Sigmoid colon (tissue), 6 donors: ENCODE measurements at regions not wholly inside any gene's neighbourhood (a gene's known extent, or its start where the extent isn't known, plus 50 kb on each side); places are given as distances from the start of the nearest gene placed in this dataset.

Experiments used
- DNase-seq: peaks from one replicate; pipeline ENCODE4 v3.0.0-alpha.2; 2019
- H3K27ac ChIP-seq, 4 donors: fragments of 200-600 bp; sonication (generic); one replicate each; pipeline ENCODE4 v1.5.1; 2016 to 2019; ENCODE audit warnings: mild to moderate bottlenecking in 1 of 4
- H3K27me3 ChIP-seq, 3 donors: fragments of 200-600 bp; sonication (generic); one replicate each; pipeline ENCODE4 v1.5.1; 2019; ENCODE audit warnings: mild to moderate bottlenecking in 1 of 3
- H3K36me3 ChIP-seq, 4 donors: fragments of 200-600 bp; sonication (generic); one replicate each; pipeline ENCODE4 v1.5.1; 2016 to 2019
- H3K4me1 ChIP-seq, 4 donors: fragments of 200-600 bp; sonication (generic); one replicate each; pipeline ENCODE4 v1.5.1; 2017 to 2019
- H3K4me3 ChIP-seq, 4 donors: fragments of 200-600 bp; sonication (generic); one replicate each; pipeline ENCODE4 v1.5.1; 2017 to 2019; ENCODE audit warnings: mild to moderate bottlenecking in 2 of 4, moderate library complexity in 1 of 4
- H3K9me3 ChIP-seq, 4 donors: fragments of 200-600 bp in 3 of 4; sonication (generic) in 3 of 4; one replicate each; pipeline versions ENCODE4 v1.5.1 to v1.6.1; 2013 to 2019
- CTCF ChIP-seq, 4 experiments: fragments of 450-650 bp in 3 of 4; fragments of 200-600 bp in 1 of 4; IDR thresholded peaks; one replicate each; pipeline ENCODE4 v1.5.1; 2016 to 2019; ENCODE audit warnings: antibody characterized with exemption in 4 of 4, mild to moderate bottlenecking in 3 of 4, moderate library complexity in 2 of 4
- EP300 ChIP-seq, 4 donors: sonication (generic); formaldehyde crosslinking; IDR thresholded peaks; one replicate each; pipeline ENCODE4 v1.6.1; 2017; ENCODE audit warnings: antibody characterized with exemption in 4 of 4
- POLR2A ChIP-seq, 2 donors: fragments of 450-650 bp; IDR thresholded peaks; one replicate each; pipeline ENCODE4 v1.6.1; 2016; ENCODE audit warnings: antibody characterized with exemption in 2 of 2, mild to moderate bottlenecking in 2 of 2, moderate library complexity in 2 of 2
- POLR2AphosphoS5 ChIP-seq, 4 donors: sonication (generic); formaldehyde crosslinking; IDR thresholded peaks; one replicate each; pipeline ENCODE4 v1.6.1; 2017; ENCODE audit warnings: antibody characterized with exemption in 4 of 4
- WGBS, 2 donors: extraction: QIAGEN DNeasy Blood & Tissue Kit; methylation state at CpG; one replicate each; pipeline ENCODE4 v1.1.7; 2013; 5-methylcytosine and 5-hydroxymethylcytosine counted together
- intact Hi-C: fragments of 100-400 bp; cut with DNase I; formaldehyde crosslinking; loops from one replicate; pipeline ENCODE4 v1.15.1; 2023
- donor health status: healthy with polysubstance abuse.
- donor health status: healthy.

GRCh38 chr7:131889572-131890150 is 333.2 kb upstream of the PODXL start:
- H3K4me3 ChIP-seq: no peak overlapping the region
- intact Hi-C loops: no loop called here
- no peak for DNase-seq
- no peak for TF ChIP-seq CTCF (IDR thresholded peaks at IDR 0.05)
- TF ChIP-seq POLR2AphosphoS5 (IDR thresholded peaks at IDR 0.05): no peak
- TF ChIP-seq POLR2A (IDR thresholded peaks at IDR 0.05): no peak
- TF ChIP-seq EP300 (IDR thresholded peaks at IDR 0.05): no peak
- WGBS, 2 donors: 87 to 94% methylated on average over 4 of the region's 4 CpGs
- H3K9me3 ChIP-seq: peaks cover 0 to 5% (median 0%) of the 10 kb centered on the region in 4 donors
- H3K36me3 ChIP-seq: no peaks in the 10 kb centered on the region
- H3K27me3 ChIP-seq: no peaks in the 10 kb centered on the region
- no peak overlapping the region for H3K27ac ChIP-seq
- H3K4me1 ChIP-seq: no peaks in the 10 kb centered on the region

GRCh38 chr7:131883769-131884168 is 327.3 kb upstream of the PODXL start:
- Histone ChIP-seq H3K27ac (no peak overlapping the region), H3K9me3 (peaks cover 0 to 5% (median 0%) of the 10 kb centered on the region in 4 donors), H3K27me3 (no peaks in the 10 kb centered on the region), H3K4me1 (no peaks in the 10 kb centered on the region), H3K4me3 (no peak overlapping the region), H3K36me3 (no peaks in the 10 kb centered on the region)
- intact Hi-C loops: no loop called here
- DNase-seq: no peak
- WGBS, 2 donors: 77 to 84% methylated on average over 2 of the region's 2 CpGs
- no peak for TF ChIP-seq POLR2A (IDR thresholded peaks at IDR 0.05)
- no peak for TF ChIP-seq POLR2AphosphoS5 (IDR thresholded peaks at IDR 0.05)
- no peak for TF ChIP-seq CTCF (IDR thresholded peaks at IDR 0.05)
- no peak for TF ChIP-seq EP300 (IDR thresholded peaks at IDR 0.05)

GRCh38 chr7:131883196-131883595 is 326.8 kb upstream of the PODXL start:
- intact Hi-C loops: no loop called here
- 86 to 87% methylated on average over 8 of the region's 8 CpGs for WGBS, 2 donors
- Histone ChIP-seq H3K27ac (no peak overlapping the region), H3K9me3 (peaks cover 0 to 5% (median 0%) of the 10 kb centered on the region in 4 donors), H3K4me1 (no peaks in the 10 kb centered on the region), H3K4me3 (no peak overlapping the region), H3K27me3 (no peaks in the 10 kb centered on the region), H3K36me3 (no peaks in the 10 kb centered on the region)
- no peak for DNase-seq
- TF ChIP-seq EP300 (IDR thresholded peaks at IDR 0.05): no peak

GRCh38 chr7:131882321-131882720 is 325.9 kb upstream of the PODXL start:
- no peak for DNase-seq
- TF ChIP-seq POLR2AphosphoS5 (IDR thresholded peaks at IDR 0.05) (no peak), EP300 (IDR thresholded peaks at IDR 0.05) (no peak), CTCF (IDR thresholded peaks at IDR 0.05) (no peak), POLR2A (IDR thresholded peaks at IDR 0.05) (no peak)
- Histone ChIP-seq H3K27me3 (no peaks in the 10 kb centered on the region), H3K36me3 (no peaks in the 10 kb centered on the region), H3K4me1 (no peaks in the 10 kb centered on the region), H3K27ac (no peak overlapping the region), H3K4me3 (no peak overlapping the region), H3K9me3 (peaks cover 0 to 5% (median 0%) of the 10 kb centered on the region in 4 donors)
- intact Hi-C loops: no loop called here

GRCh38 chr7:131880078-131880477 is 323.6 kb upstream of the PODXL start:
- DNase-seq: no peak
- Histone ChIP-seq H3K36me3 (no peaks in the 10 kb centered on the region), H3K4me1 (no peaks in the 10 kb centered on the region), H3K4me3 (no peak overlapping the region), H3K9me3 (no peaks in the 10 kb centered on the region), H3K27me3 (no peaks in the 10 kb centered on the region), H3K27ac (no peak overlapping the region)
- intact Hi-C loops: no loop called here
- no peak for TF ChIP-seq EP300 (IDR thresholded peaks at IDR 0.05)
- no peak for TF ChIP-seq CTCF (IDR thresholded peaks at IDR 0.05)
- no peak for TF ChIP-seq POLR2A (IDR thresholded peaks at IDR 0.05)
- no peak for TF ChIP-seq POLR2AphosphoS5 (IDR thresholded peaks at IDR 0.05)
- WGBS, 2 donors: 85 to 88% methylated on average over 2 of the region's 2 CpGs
